ENCODE measurements at regions not wholly inside any gene's neighbourhood (a gene's known extent, or its start where the extent isn't known, plus 50 kb on each side); places are given as distances from the start of the nearest gene placed in this dataset.

DNA sequence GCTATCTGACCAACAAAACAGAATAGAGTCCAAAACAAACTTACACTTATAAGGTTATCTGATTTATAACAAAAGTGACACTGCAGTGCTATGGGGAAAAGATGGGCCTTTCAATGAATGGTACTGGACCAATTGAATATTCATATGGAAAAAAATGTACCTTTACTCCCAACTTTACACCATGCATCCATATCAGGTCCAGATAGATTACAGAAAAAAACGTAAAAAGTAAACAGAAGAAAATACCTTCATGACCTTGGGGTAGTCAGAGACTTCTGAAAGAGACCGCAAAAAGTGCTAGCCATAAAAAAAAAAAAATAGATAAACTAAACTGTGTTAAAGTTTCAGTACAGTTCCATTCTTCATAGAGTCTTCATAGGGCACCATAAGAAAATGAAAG, 308.3 kb downstream of the GXYLT1 start:
- TF ChIP-seq, protein P1, sequence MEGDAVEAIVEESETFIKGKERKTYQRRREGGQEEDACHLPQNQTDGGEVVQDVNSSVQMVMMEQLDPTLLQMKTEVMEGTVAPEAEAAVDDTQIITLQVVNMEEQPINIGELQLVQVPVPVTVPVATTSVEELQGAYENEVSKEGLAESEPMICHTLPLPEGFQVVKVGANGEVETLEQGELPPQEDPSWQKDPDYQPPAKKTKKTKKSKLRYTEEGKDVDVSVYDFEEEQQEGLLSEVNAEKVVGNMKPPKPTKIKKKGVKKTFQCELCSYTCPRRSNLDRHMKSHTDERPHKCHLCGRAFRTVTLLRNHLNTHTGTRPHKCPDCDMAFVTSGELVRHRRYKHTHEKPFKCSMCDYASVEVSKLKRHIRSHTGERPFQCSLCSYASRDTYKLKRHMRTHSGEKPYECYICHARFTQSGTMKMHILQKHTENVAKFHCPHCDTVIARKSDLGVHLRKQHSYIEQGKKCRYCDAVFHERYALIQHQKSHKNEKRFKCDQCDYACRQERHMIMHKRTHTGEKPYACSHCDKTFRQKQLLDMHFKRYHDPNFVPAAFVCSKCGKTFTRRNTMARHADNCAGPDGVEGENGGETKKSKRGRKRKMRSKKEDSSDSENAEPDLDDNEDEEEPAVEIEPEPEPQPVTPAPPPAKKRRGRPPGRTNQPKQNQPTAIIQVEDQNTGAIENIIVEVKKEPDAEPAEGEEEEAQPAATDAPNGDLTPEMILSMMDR (IDR thresholded peaks at IDR 0.05; ENCODE audit: low read depth, low read length) = no peak
- TF ChIP-seq EZH2phosphoT487 (IDR thresholded peaks at IDR 0.05; ENCODE audit: low read depth) = no peak
